Right lobe of liver (tissue), 6 donors: ENCODE measurements at regions not wholly inside any gene's neighbourhood (a gene's known extent, or its start where the extent isn't known, plus 50 kb on each side); places are given as distances from the start of the nearest gene placed in this dataset.

Experiments used
- ATAC-seq, 4 donors: fragments of 200-7000 bp; cut with Tn5 transposase; one replicate each; pipeline ENCODE4 v1.9.1; 2020; ENCODE audit warnings: mild to moderate bottlenecking in 4 of 4, moderate library complexity in 4 of 4
- DNase-seq, 3 donors: peaks; one replicate each; pipeline ENCODE4 v3.0.0-alpha.2; 2020
- H3K27ac ChIP-seq, 3 donors: fragments of 200-600 bp; one replicate each; pipeline ENCODE4 v1.8.0; 2022
- H3K27me3 ChIP-seq, 2 donors: fragments of 200-600 bp; one replicate each; pipeline ENCODE4 v1.8.0; 2022
- H3K36me3 ChIP-seq, 4 donors: fragments of 200-600 bp; sonication (generic) in 1 of 4; one replicate each; pipeline versions ENCODE4 v1.5.1 to v1.8.0; 2017 to 2022; ENCODE audit warnings: control low read depth in 1 of 4
- H3K4me1 ChIP-seq, 4 donors: fragments of 200-600 bp; sonication (generic) in 1 of 4; one replicate each; pipeline versions ENCODE4 v1.5.1 to v1.8.0; 2017 to 2022; ENCODE audit warnings: control low read depth in 1 of 4
- H3K4me3 ChIP-seq, 3 donors: fragments of 200-600 bp; one replicate each; pipeline ENCODE4 v1.8.0; 2022
- H3K9me3 ChIP-seq, 4 donors: fragments of 200-600 bp; sonication (generic) in 1 of 4; one replicate each; pipeline versions ENCODE4 v1.5.1 to v1.8.0; 2017 to 2022; ENCODE audit warnings: control low read depth in 1 of 4
- CTCF ChIP-seq, 4 donors: fragments of 200-600 bp in 3 of 4; fragments of 450-650 bp in 1 of 4; IDR thresholded peaks; one replicate each; pipeline versions ENCODE4 v1.5.1 to v1.8.0; 2016 to 2022; ENCODE audit warnings: antibody characterized with exemption in 4 of 4, mild to moderate bottlenecking in 2 of 4
- POLR2A ChIP-seq: fragments of 450-650 bp; IDR thresholded peaks from one replicate; pipeline ENCODE4 v1.6.1; 2017; ENCODE audit warnings: antibody characterized with exemption, mild to moderate bottlenecking
- WGBS: methylation state at CpG from one replicate; pipeline ENCODE4 v1.1.6; 2018; ENCODE audit warnings: low coverage, low lambda C conversion rate; ENCODE audit not compliant: insufficient coverage; ENCODE audit errors: missing lambda C conversion rate; 5-methylcytosine and 5-hydroxymethylcytosine counted together
- intact Hi-C, 2 donors: fragments of 100-400 bp; cut with DNase I; formaldehyde crosslinking; loops; one replicate each; pipeline versions ENCODE4 v1.11.2 to v1.14.1; 2022
- donor health status: DM: no; HTN: yes; CAD: no.
- donor health status: DM: no; HTN: no; CAD: no.
- donor health status: DM: no; HTN: no; CAD: no.
- donor health status: DM: no; HTN: yes; CAD: no.
- donor health status: DM: no; HTN: yes; CAD: no.

GRCh38 chr16:56102183-56102686 is 89.1 kb upstream of the GNAO1 start:
- Histone ChIP-seq H3K36me3 (no peaks in the 10 kb centered on the region), H3K4me3 (no peak overlapping the region), H3K9me3 (no peaks in the 10 kb centered on the region), H3K4me1 (no peaks in the 10 kb centered on the region), H3K27ac (no peak overlapping the region), H3K27me3 (no peaks in the 10 kb centered on the region)
- intact Hi-C loops: no loop called here
- ATAC-seq (peak; percentile 59 to 74 (median 62)), DNase-seq (peak in 1 of 3 donors; percentile 56)
- WGBS: 39% methylated on average over 3 of the region's 13 CpGs
- TF ChIP-seq POLR2A (no peak), CTCF (IDR thresholded peaks at IDR 0.05) (no peak)

GRCh38 chr16:56101480-56101879 is 89.8 kb upstream of the GNAO1 start:
- H3K4me3 ChIP-seq: no peak overlapping the region
- WGBS: 77% methylated on average over 4 of the region's 5 CpGs
- ATAC-seq: no peak
- H3K27me3 ChIP-seq: no peaks in the 10 kb centered on the region
- no peak for DNase-seq
- no peaks in the 10 kb centered on the region for H3K9me3 ChIP-seq
- no peaks in the 10 kb centered on the region for H3K36me3 ChIP-seq
- no peak for TF ChIP-seq CTCF (IDR thresholded peaks at IDR 0.05)
- intact Hi-C loops: no loop called here
- no peaks in the 10 kb centered on the region for H3K4me1 ChIP-seq
- no peak overlapping the region for H3K27ac ChIP-seq

DNA sequence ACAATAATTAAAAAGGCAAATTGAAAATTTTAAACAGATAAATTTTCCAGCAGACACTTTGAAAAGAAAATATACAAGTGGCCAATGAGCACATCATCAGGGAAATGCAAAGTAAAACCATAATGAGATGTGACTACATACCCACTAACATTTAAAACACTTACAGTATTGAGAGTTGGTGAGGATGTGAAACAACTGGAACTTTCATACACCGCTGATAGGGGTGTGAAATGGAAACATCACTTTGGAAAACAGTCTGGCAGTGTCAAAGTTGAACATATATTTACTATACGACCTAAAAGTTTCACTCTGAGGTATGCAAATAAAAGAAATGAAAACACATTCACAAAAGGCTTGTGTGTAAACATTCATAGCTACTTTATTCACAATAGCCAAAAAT is 94.0 kb upstream of the GNAO1 start:
- Histone ChIP-seq H3K4me3 (no peak overlapping the region), H3K27ac (no peak overlapping the region), H3K36me3 (no peaks in the 10 kb centered on the region), H3K4me1 (no peaks in the 10 kb centered on the region), H3K27me3 (no peaks in the 10 kb centered on the region), H3K9me3 (no peaks in the 10 kb centered on the region)
- TF ChIP-seq CTCF (IDR thresholded peaks at IDR 0.05) (no peak), POLR2A (no peak)
- intact Hi-C loops: no loop called here
- DNase-seq: no peak
- ATAC-seq: no peak
- WGBS: 64% methylated on average over 2 of the region's 2 CpGs

GRCh38 chr16:56094231-56094630 is 97.1 kb upstream of the GNAO1 start:
- H3K36me3 ChIP-seq: no peaks in the 10 kb centered on the region
- TF ChIP-seq POLR2A (no peak), CTCF (IDR thresholded peaks at IDR 0.05) (no peak)
- WGBS: no CpG with 5 or more reads among the region's 1 CpG
- no peak for ATAC-seq
- H3K9me3 ChIP-seq: no peaks in the 10 kb centered on the region
- H3K27ac ChIP-seq: no peak overlapping the region
- no peaks in the 10 kb centered on the region for H3K4me1 ChIP-seq
- no peak overlapping the region for H3K4me3 ChIP-seq
- no peaks in the 10 kb centered on the region for H3K27me3 ChIP-seq
- DNase-seq: no peak
- intact Hi-C loops: no loop called here

DNA sequence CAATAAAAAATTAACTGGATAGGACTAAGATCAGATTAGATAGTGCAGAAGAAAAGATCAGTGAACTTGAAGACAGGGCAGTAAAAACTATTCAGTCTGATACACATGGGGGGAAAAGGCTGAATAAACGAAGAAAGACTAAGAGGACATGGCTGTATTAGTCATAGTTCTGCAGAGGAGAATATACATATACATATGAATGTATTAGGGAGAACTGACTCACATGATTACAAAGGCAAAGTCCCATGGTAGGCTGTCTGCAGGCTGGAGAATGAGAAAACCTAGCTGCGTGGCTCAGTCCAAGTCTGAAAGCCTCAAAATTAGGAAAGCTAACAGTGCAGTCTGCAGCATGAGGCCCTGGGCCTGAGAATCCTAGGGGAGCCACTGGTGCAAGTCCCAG is 98.2 kb upstream of the GNAO1 start:
- Histone ChIP-seq H3K36me3 (no peaks in the 10 kb centered on the region), H3K4me1 (no peaks in the 10 kb centered on the region), H3K9me3 (no peaks in the 10 kb centered on the region), H3K4me3 (no peak overlapping the region), H3K27ac (no peak overlapping the region), H3K27me3 (no peaks in the 10 kb centered on the region)
- WGBS: 67% methylated on average over 2 of the region's 2 CpGs
- intact Hi-C loops: no loop called here
- DNase-seq (no peak), ATAC-seq (no peak)
- no peak for TF ChIP-seq POLR2A
- TF ChIP-seq CTCF (IDR thresholded peaks at IDR 0.05): no peak
